Sigmoid colon (tissue), 6 donors: ENCODE measurements at regions not wholly inside any gene's neighbourhood (a gene's known extent, or its start where the extent isn't known, plus 50 kb on each side); places are given as distances from the start of the nearest gene placed in this dataset.
A peak's percentile ranks its signal among the peaks of the same experiment; 100 is the strongest.

ENCODE experiments used
- DNase-seq: peaks from one replicate; pipeline ENCODE4 v3.0.0-alpha.2; 2019
- H3K27ac ChIP-seq, 4 donors: fragments of 200-600 bp; sonication (generic); one replicate each; pipeline ENCODE4 v1.5.1; 2016 to 2019; ENCODE audit warnings: mild to moderate bottlenecking in 1 of 4
- H3K27me3 ChIP-seq, 3 donors: fragments of 200-600 bp; sonication (generic); one replicate each; pipeline ENCODE4 v1.5.1; 2019; ENCODE audit warnings: mild to moderate bottlenecking in 1 of 3
- H3K36me3 ChIP-seq, 4 donors: fragments of 200-600 bp; sonication (generic); one replicate each; pipeline ENCODE4 v1.5.1; 2016 to 2019
- H3K4me1 ChIP-seq, 4 donors: fragments of 200-600 bp; sonication (generic); one replicate each; pipeline ENCODE4 v1.5.1; 2017 to 2019
- H3K4me3 ChIP-seq, 4 donors: fragments of 200-600 bp; sonication (generic); one replicate each; pipeline ENCODE4 v1.5.1; 2017 to 2019; ENCODE audit warnings: mild to moderate bottlenecking in 2 of 4, moderate library complexity in 1 of 4
- H3K9me3 ChIP-seq, 4 donors: fragments of 200-600 bp in 3 of 4; sonication (generic) in 3 of 4; one replicate each; pipeline versions ENCODE4 v1.5.1 to v1.6.1; 2013 to 2019
- CTCF ChIP-seq, 4 experiments: fragments of 450-650 bp in 3 of 4; fragments of 200-600 bp in 1 of 4; IDR thresholded peaks; one replicate each; pipeline ENCODE4 v1.5.1; 2016 to 2019; ENCODE audit warnings: antibody characterized with exemption in 4 of 4, mild to moderate bottlenecking in 3 of 4, moderate library complexity in 2 of 4
- EP300 ChIP-seq, 4 donors: sonication (generic); formaldehyde crosslinking; IDR thresholded peaks; one replicate each; pipeline ENCODE4 v1.6.1; 2017; ENCODE audit warnings: antibody characterized with exemption in 4 of 4
- POLR2A ChIP-seq, 2 donors: fragments of 450-650 bp; IDR thresholded peaks; one replicate each; pipeline ENCODE4 v1.6.1; 2016; ENCODE audit warnings: antibody characterized with exemption in 2 of 2, mild to moderate bottlenecking in 2 of 2, moderate library complexity in 2 of 2
- POLR2AphosphoS5 ChIP-seq, 4 donors: sonication (generic); formaldehyde crosslinking; IDR thresholded peaks; one replicate each; pipeline ENCODE4 v1.6.1; 2017; ENCODE audit warnings: antibody characterized with exemption in 4 of 4
- WGBS, 2 donors: extraction: QIAGEN DNeasy Blood & Tissue Kit; methylation state at CpG; one replicate each; pipeline ENCODE4 v1.1.7; 2013; 5-methylcytosine and 5-hydroxymethylcytosine counted together
- intact Hi-C: fragments of 100-400 bp; cut with DNase I; formaldehyde crosslinking; loops from one replicate; pipeline ENCODE4 v1.15.1; 2023
- donor health status: healthy with polysubstance abuse.
- donor health status: healthy.

GRCh38 chr2:207239754-207240494 is 74.2 kb upstream of the KLF7 start:
- no peak for DNase-seq
- Histone ChIP-seq H3K27me3 (no peaks in the 10 kb centered on the region), H3K36me3 (no peaks in the 10 kb centered on the region), H3K9me3 (no peaks in the 10 kb centered on the region), H3K4me3 (no peak overlapping the region), H3K27ac (peak overlapping the region; percentile 56 to 76 (median 68)), H3K4me1 (peaks cover 0 to 25% (median 21%) of the 10 kb centered on the region in 4 donors)
- 61 to 70% methylated on average over 9 of the region's 9 CpGs for WGBS, 2 donors
- intact Hi-C loops, result no loop called here
- TF ChIP-seq EP300 (IDR thresholded peaks at IDR 0.05) (no peak), POLR2AphosphoS5 (IDR thresholded peaks at IDR 0.05) (peak in 1 of 4 donors; percentile 16), POLR2A (IDR thresholded peaks at IDR 0.05) (no peak), CTCF (IDR thresholded peaks at IDR 0.05) (no peak)

GRCh38 chr2:207240649-207241048 is 74.9 kb upstream of the KLF7 start:
- peaks cover 0 to 25% (median 21%) of the 10 kb centered on the region in 4 donors for H3K4me1 ChIP-seq
- no peaks in the 10 kb centered on the region for H3K9me3 ChIP-seq
- H3K27me3 ChIP-seq, result no peaks in the 10 kb centered on the region
- H3K36me3 ChIP-seq, result no peaks in the 10 kb centered on the region
- TF ChIP-seq POLR2AphosphoS5 (IDR thresholded peaks at IDR 0.05) (no peak), POLR2A (IDR thresholded peaks at IDR 0.05) (no peak), EP300 (IDR thresholded peaks at IDR 0.05) (no peak), CTCF (IDR thresholded peaks at IDR 0.05) (no peak)
- no peak for DNase-seq
- intact Hi-C loops, result no loop called here
- whole genome bisulfite sequencing, 2 donors, result 60 to 82% methylated on average over 1 of the region's 1 CpG
- H3K27ac ChIP-seq, result peak overlapping the region in 3 of 4 donors; percentile 56 to 76 (median 66)
- no peak overlapping the region for H3K4me3 ChIP-seq

GRCh38 chr2:207241198-207241597 is 75.5 kb upstream of the KLF7 start:
- TF ChIP-seq POLR2A (IDR thresholded peaks at IDR 0.05) (no peak), CTCF (IDR thresholded peaks at IDR 0.05) (no peak), EP300 (IDR thresholded peaks at IDR 0.05) (no peak), POLR2AphosphoS5 (IDR thresholded peaks at IDR 0.05) (no peak)
- Histone ChIP-seq H3K9me3 (no peaks in the 10 kb centered on the region), H3K36me3 (no peaks in the 10 kb centered on the region), H3K4me3 (no peak overlapping the region), H3K27me3 (no peaks in the 10 kb centered on the region), H3K27ac (no peak overlapping the region), H3K4me1 (peaks cover 0 to 25% (median 21%) of the 10 kb centered on the region in 4 donors)
- DNase-seq, result no peak
- 74 to 83% methylated on average over 3 of the region's 3 CpGs for WGBS, 2 donors
- intact Hi-C loops, result no loop called here

GRCh38 chr2:207243601-207244000 is 77.9 kb upstream of the KLF7 start:
- no peak for TF ChIP-seq POLR2A (IDR thresholded peaks at IDR 0.05)
- no peak for TF ChIP-seq POLR2AphosphoS5 (IDR thresholded peaks at IDR 0.05)
- TF ChIP-seq EP300 (IDR thresholded peaks at IDR 0.05), result no peak
- TF ChIP-seq CTCF (IDR thresholded peaks at IDR 0.05), result no peak
- peaks cover 0 to 22% (median 21%) of the 10 kb centered on the region in 4 donors for H3K4me1 ChIP-seq
- no peaks in the 10 kb centered on the region for H3K9me3 ChIP-seq
- H3K36me3 ChIP-seq, result no peaks in the 10 kb centered on the region
- 79 to 86% methylated on average over 1 of the region's 1 CpG for WGBS, 2 donors
- no peak overlapping the region for H3K4me3 ChIP-seq
- no peaks in the 10 kb centered on the region for H3K27me3 ChIP-seq
- H3K27ac ChIP-seq, result no peak overlapping the region
- intact Hi-C loops, result no loop called here
- no peak for DNase-seq
